Keratinocyte (primary cell): ENCODE measurements at regions not wholly inside any gene's neighbourhood (a gene's known extent, or its start where the extent isn't known, plus 50 kb on each side); places are given as distances from the start of the nearest gene placed in this dataset.

Experiments used
- DNase-seq: peaks from one replicate; pipeline ENCODE4 v3.0.0-alpha.2; 2011; ENCODE audit warnings: low read depth, missing footprints, low spot score
- FAIRE-seq: peaks from 2 replicates; lab custom pipeline; 2011; peaks lifted over from hg19 to GRCh38; lab: Jason Lieb, UNC
- H2AFZ ChIP-seq: 2 replicates; pipeline ENCODE4 v1.6.0; 2012; ENCODE audit warnings: low read length, control low read depth, inconsistent platforms; ENCODE audit not compliant: control insufficient read depth
- H3K27ac ChIP-seq: 2 replicates; pipeline ENCODE4 v1.5.1; 2011; ENCODE audit warnings: low read length; ENCODE audit not compliant: control insufficient read depth, insufficient read depth
- H3K27me3 ChIP-seq: 3 replicates; pipeline ENCODE4 v1.6.0; 2011; ENCODE audit warnings: low read length; ENCODE audit not compliant: control insufficient read depth, insufficient read depth; ENCODE audit errors: extremely low read depth
- H3K36me3 ChIP-seq, 2 experiments: 2 replicates in 1 of 2; 3 replicates in 1 of 2; pipeline ENCODE4 v1.5.1; 2011; ENCODE audit warnings: low read length in 2 of 2, mild to moderate bottlenecking in 1 of 2; ENCODE audit not compliant: control insufficient read depth in 2 of 2, insufficient read depth in 2 of 2; ENCODE audit errors: extremely low read depth in 1 of 2
- H3K4me1 ChIP-seq: 3 replicates; pipeline ENCODE4 v1.5.1; 2011; ENCODE audit warnings: low read length; ENCODE audit not compliant: control insufficient read depth, insufficient read depth; ENCODE audit errors: extremely low read depth
- H3K4me2 ChIP-seq: 3 replicates; pipeline ENCODE4 v1.6.0; 2011; ENCODE audit warnings: low read depth, low read length; ENCODE audit not compliant: control insufficient read depth, insufficient read depth; ENCODE audit errors: extremely low read depth
- H3K4me3 ChIP-seq, 3 experiments: fragments of 200-600 bp in 1 of 3; sonication (generic) in 1 of 3; 2 replicates in 2 of 3; 3 replicates in 1 of 3; pipeline ENCODE4 v1.5.1; 2011 to 2016; ENCODE audit warnings: low read length in 3 of 3, mild to moderate bottlenecking in 3 of 3, control low read depth in 2 of 3, inconsistent platforms in 1 of 3, low read depth in 1 of 3, mixed read lengths in 1 of 3, mixed run types in 1 of 3, moderate library complexity in 1 of 3; ENCODE audit not compliant: control insufficient read depth in 2 of 3, insufficient read depth in 2 of 3; ENCODE audit errors: extremely low read depth in 1 of 3
- H3K79me2 ChIP-seq: 2 replicates; pipeline ENCODE4 v1.6.0; 2012; ENCODE audit warnings: low read length; ENCODE audit not compliant: control insufficient read depth, insufficient read depth
- H3K9ac ChIP-seq: 3 replicates; pipeline ENCODE4 v1.6.0; 2011; ENCODE audit warnings: low read length; ENCODE audit not compliant: control insufficient read depth, insufficient read depth; ENCODE audit errors: extremely low read depth
- H3K9me1 ChIP-seq: 3 replicates; pipeline ENCODE4 v1.6.0; 2011; ENCODE audit warnings: low read length; ENCODE audit not compliant: control insufficient read depth, insufficient read depth; ENCODE audit errors: extremely low read depth
- H3K9me3 ChIP-seq: 2 replicates; pipeline ENCODE4 v1.5.1; 2012; ENCODE audit warnings: low read depth, low read length; ENCODE audit not compliant: control insufficient read depth
- H4K20me1 ChIP-seq: 3 replicates; pipeline ENCODE4 v1.6.0; 2011; ENCODE audit warnings: low read length; ENCODE audit not compliant: control insufficient read depth, insufficient read depth; ENCODE audit errors: extremely low read depth
- EZH2 ChIP-seq: IDR thresholded peaks from one replicate; pipeline ENCODE4 v1.6.1; 2012; ENCODE audit warnings: inconsistent platforms, mild to moderate bottlenecking, low read length, moderate library complexity
- dilution Hi-C: fragments of 300-500 bp; cut with MboI; formaldehyde crosslinking; loops from one replicate; pipeline ENCODE4 v1.7.0; 2020; ENCODE audit warnings: low sequenced_read_pairs; ENCODE audit not compliant: extremely low pct_ligation_motif_present
- TF ChIP-seq, protein P1 (sequence below), 3 experiments: IDR thresholded peaks in 1 of 3; conservative IDR thresholded peaks in 1 of 3; optimal IDR thresholded peaks in 1 of 3; 2 replicates in 2 of 3; 3 replicates in 1 of 3; pipeline versions ENCODE3 to v1.5.1; 2011; ENCODE audit warnings: low read length in 3 of 3, mild to moderate bottlenecking in 3 of 3, moderate library complexity in 2 of 3, control low read depth in 1 of 3, inconsistent platforms in 1 of 3; ENCODE audit not compliant: insufficient read depth in 2 of 3; ENCODE audit errors: extremely low read depth in 1 of 3

DNA sequence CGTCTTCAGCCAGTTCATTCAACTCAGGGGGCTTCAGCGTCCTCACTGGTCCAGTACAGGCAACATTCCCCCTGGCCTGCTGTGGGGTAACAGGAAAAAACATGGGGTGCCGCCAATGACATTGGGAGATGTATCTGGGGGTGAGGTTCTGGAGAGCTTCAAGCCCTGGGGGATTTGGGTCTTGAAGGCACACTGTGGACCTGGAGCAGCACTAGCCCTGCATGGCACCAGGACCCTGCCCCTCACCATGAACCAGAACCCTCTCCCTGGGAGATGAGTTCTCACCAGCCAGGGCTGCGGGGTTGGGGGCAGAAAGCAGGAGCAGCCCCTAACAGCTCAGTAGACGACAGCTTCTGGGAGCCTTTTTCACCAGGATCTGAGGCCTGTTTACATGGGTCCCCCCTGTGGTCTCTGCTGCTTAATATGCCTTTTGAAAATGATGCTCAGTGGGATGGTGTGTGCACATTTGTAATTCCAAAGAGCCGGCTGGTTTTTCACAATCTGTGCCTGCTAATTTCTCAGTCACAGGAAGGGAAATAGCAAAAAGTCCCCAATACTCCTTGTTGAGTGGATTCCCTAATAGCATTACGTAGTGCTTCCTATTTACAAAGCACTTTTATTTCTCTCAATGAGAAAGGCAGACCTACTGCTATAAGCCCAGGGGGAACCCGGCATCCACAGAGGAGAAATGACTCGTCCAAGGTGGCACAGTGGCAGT lies 509.5 kb downstream of the RPS24 start:
- no peak overlapping the region for H3K4me2 ChIP-seq
- H3K79me2 ChIP-seq: no peaks in the 10 kb centered on the region
- FAIRE-seq: no peak
- H4K20me1 ChIP-seq: no peaks in the 10 kb centered on the region
- H3K4me1 ChIP-seq: no peaks in the 10 kb centered on the region
- no peaks in the 10 kb centered on the region for H3K9me3 ChIP-seq
- H3K27me3 ChIP-seq: peaks cover 26% of the 10 kb centered on the region
- no peak overlapping the region for H2AFZ ChIP-seq
- no peaks in the 10 kb centered on the region for H3K9me1 ChIP-seq
- no peak overlapping the region for H3K4me3 ChIP-seq
- no peak for DNase-seq
- TF ChIP-seq, protein P1, sequence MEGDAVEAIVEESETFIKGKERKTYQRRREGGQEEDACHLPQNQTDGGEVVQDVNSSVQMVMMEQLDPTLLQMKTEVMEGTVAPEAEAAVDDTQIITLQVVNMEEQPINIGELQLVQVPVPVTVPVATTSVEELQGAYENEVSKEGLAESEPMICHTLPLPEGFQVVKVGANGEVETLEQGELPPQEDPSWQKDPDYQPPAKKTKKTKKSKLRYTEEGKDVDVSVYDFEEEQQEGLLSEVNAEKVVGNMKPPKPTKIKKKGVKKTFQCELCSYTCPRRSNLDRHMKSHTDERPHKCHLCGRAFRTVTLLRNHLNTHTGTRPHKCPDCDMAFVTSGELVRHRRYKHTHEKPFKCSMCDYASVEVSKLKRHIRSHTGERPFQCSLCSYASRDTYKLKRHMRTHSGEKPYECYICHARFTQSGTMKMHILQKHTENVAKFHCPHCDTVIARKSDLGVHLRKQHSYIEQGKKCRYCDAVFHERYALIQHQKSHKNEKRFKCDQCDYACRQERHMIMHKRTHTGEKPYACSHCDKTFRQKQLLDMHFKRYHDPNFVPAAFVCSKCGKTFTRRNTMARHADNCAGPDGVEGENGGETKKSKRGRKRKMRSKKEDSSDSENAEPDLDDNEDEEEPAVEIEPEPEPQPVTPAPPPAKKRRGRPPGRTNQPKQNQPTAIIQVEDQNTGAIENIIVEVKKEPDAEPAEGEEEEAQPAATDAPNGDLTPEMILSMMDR (optimal IDR thresholded peaks at IDR 0.05 in 1 of 3, IDR thresholded peaks at IDR 0.05 in 1 of 3, conservative IDR thresholded peaks at IDR 0.05 in 1 of 3; ENCODE audit: extremely low read depth in 1 of 3, insufficient read depth in 2 of 3, low read length in 3 of 3): no peak
- TF ChIP-seq EZH2: no peak
- H3K27ac ChIP-seq: no peak overlapping the region
- no peaks in the 10 kb centered on the region for H3K36me3 ChIP-seq
- dilution Hi-C loops: no loop called here
- no peak overlapping the region for H3K9ac ChIP-seq

DNA sequence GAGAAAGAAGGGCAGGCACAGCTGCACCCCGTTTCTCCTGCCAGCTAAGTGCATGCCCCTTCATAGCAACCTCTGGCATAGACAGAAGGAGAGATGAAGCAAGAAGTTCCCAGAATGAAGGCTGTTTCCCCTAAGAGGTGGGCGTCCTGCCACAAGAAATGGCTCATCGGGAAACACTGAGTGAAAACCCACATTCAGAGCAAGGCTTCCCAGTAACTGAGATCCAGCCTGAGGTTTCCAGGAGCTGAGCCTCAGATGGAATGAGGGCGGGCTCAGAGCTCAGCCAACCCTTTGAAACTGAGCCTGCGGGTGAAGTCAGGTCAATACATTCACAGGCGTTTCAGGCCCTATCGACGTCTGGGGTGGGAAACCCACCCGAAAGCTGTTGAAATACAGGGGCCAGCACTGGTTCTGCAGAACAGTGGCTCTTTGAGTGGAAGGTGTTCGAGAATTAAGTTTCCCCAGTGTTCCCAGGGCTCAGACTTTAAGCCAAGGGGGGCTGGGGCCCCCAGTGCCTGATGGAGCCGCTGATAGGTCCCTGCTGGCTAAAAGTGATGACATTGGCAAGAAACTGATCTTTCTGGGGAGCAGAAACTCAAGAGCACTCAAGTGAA lies 510.2 kb downstream of the RPS24 start:
- FAIRE-seq: no peak
- H3K4me2 ChIP-seq: no peak overlapping the region
- no peak overlapping the region for H3K9ac ChIP-seq

More for the DNA sequence above, 510.2 kb downstream of the RPS24 start:
- TF ChIP-seq EZH2: peak; percentile 40
- TF ChIP-seq, protein P1 (optimal IDR thresholded peaks at IDR 0.05 in 1 of 3, IDR thresholded peaks at IDR 0.05 in 1 of 3, conservative IDR thresholded peaks at IDR 0.05 in 1 of 3; ENCODE audit: extremely low read depth in 1 of 3, insufficient read depth in 2 of 3, low read length in 3 of 3): no peak
- dilution Hi-C loops: no loop called here
- no peak overlapping the region for H3K27ac ChIP-seq
- H4K20me1 ChIP-seq: no peaks in the 10 kb centered on the region
- H3K4me1 ChIP-seq: no peaks in the 10 kb centered on the region
- peaks cover 26% of the 10 kb centered on the region for H3K27me3 ChIP-seq
- no peak for DNase-seq
- no peak overlapping the region for H3K4me3 ChIP-seq
- H3K9me3 ChIP-seq: no peaks in the 10 kb centered on the region
- H2AFZ ChIP-seq: no peak overlapping the region
- H3K79me2 ChIP-seq: no peaks in the 10 kb centered on the region
- no peaks in the 10 kb centered on the region for H3K36me3 ChIP-seq
- no peaks in the 10 kb centered on the region for H3K9me1 ChIP-seq
